ENCODE measurements at regions not wholly inside any gene's neighbourhood (a gene's known extent, or its start where the extent isn't known, plus 50 kb on each side); places are given as distances from the start of the nearest gene placed in this dataset.

DNA sequence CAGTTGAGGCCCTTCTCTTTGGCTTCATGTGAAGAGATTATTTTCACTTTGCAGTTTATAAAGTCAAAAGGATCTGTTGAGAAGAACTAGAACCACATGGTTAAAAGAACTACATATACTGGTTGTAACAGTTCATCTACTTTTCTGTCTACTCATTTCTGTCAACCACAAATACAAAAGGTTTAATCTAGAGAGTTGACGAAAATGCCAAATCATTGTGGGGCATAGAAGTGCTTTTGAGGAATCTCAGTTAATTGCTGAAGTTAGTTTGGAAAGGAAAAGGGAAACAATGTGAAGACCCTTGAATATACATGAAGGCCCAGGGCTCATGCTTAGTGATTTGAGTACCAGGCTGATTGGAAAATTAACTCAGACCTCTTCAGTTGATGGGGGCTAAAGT lies 415.7 kb upstream of the ZP4 start:
- TF ChIP-seq, protein P1, sequence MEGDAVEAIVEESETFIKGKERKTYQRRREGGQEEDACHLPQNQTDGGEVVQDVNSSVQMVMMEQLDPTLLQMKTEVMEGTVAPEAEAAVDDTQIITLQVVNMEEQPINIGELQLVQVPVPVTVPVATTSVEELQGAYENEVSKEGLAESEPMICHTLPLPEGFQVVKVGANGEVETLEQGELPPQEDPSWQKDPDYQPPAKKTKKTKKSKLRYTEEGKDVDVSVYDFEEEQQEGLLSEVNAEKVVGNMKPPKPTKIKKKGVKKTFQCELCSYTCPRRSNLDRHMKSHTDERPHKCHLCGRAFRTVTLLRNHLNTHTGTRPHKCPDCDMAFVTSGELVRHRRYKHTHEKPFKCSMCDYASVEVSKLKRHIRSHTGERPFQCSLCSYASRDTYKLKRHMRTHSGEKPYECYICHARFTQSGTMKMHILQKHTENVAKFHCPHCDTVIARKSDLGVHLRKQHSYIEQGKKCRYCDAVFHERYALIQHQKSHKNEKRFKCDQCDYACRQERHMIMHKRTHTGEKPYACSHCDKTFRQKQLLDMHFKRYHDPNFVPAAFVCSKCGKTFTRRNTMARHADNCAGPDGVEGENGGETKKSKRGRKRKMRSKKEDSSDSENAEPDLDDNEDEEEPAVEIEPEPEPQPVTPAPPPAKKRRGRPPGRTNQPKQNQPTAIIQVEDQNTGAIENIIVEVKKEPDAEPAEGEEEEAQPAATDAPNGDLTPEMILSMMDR (IDR thresholded peaks at IDR 0.05; ENCODE audit: extremely low read depth in 1 of 2, insufficient read depth in 1 of 2, low read depth in 1 of 2, low read length in 2 of 2): no peak
- TF ChIP-seq MYC (IDR thresholded peaks at IDR 0.05; ENCODE audit: low read depth, low read length) (no peak), JUN (IDR thresholded peaks at IDR 0.05; ENCODE audit: borderline replicate concordance, insufficient read depth, insufficient read length, low read depth) (no peak), POLR2A (IDR thresholded peaks at IDR 0.05; ENCODE audit: low read depth, low read length) (no peak), EZH2 (IDR thresholded peaks at IDR 0.05; ENCODE audit: borderline replicate concordance, low read depth, low read length, severe bottlenecking) (no peak)
- TF ChIP-seq, protein P2, sequence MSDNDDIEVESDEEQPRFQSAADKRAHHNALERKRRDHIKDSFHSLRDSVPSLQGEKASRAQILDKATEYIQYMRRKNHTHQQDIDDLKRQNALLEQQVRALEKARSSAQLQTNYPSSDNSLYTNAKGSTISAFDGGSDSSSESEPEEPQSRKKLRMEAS (IDR thresholded peaks at IDR 0.05; ENCODE audit: insufficient read depth, insufficient read length): no peak

All from endothelial cell of umbilical vein (primary cell).